Smooth muscle cell (in vitro differentiated cells): ENCODE measurements at regions not wholly inside any gene's neighbourhood (a gene's known extent, or its start where the extent isn't known, plus 50 kb on each side); places are given as distances from the start of the nearest gene placed in this dataset.
A peak's percentile ranks its signal among the peaks of the same experiment; 100 is the strongest.

Source experiments
- DNase-seq: peaks from one replicate; lab custom pipeline; 2025; ENCODE audit not compliant: unreplicated experiment; lab: John Stamatoyannopoulos, UW
- H2AFZ ChIP-seq: fragments of 200-600 bp; sonication (generic); 2 replicates; pipeline ENCODE4 v1.6.0; 2016; ENCODE audit warnings: antibody characterized with exemption, low read depth, mild to moderate bottlenecking
- H3F3A ChIP-seq: fragments of 200-600 bp; sonication (generic); 2 replicates; pipeline ENCODE4 v1.6.0; 2017; ENCODE audit warnings: antibody characterized with exemption, low read depth
- H3K27ac ChIP-seq: fragments of 200-600 bp; sonication (generic); 2 replicates; pipeline ENCODE4 v1.5.1; 2016; ENCODE audit warnings: low read depth, mild to moderate bottlenecking
- H3K27me3 ChIP-seq: fragments of 200-600 bp; sonication (generic); 2 replicates; pipeline ENCODE4 v1.6.1; 2016; ENCODE audit warnings: low read depth, mild to moderate bottlenecking
- H3K36me3 ChIP-seq: fragments of 200-600 bp; sonication (generic); 2 replicates; pipeline ENCODE4 v1.5.1; 2016; ENCODE audit warnings: low read depth
- H3K4me1 ChIP-seq: fragments of 200-600 bp; sonication (generic); 2 replicates; pipeline ENCODE4 v1.5.1; 2016; ENCODE audit warnings: low read depth
- H3K4me2 ChIP-seq: fragments of 200-600 bp; sonication (generic); 2 replicates; pipeline ENCODE4 v1.6.0; 2016; ENCODE audit warnings: mild to moderate bottlenecking
- H3K4me3 ChIP-seq: fragments of 200-600 bp; sonication (generic); 2 replicates; pipeline ENCODE4 v1.5.1; 2016; ENCODE audit warnings: mild to moderate bottlenecking
- H3K79me2 ChIP-seq: fragments of 200-600 bp; sonication (generic); 2 replicates; pipeline ENCODE4 v1.6.0; 2016; ENCODE audit warnings: low read depth, mild to moderate bottlenecking
- H3K9ac ChIP-seq: fragments of 200-600 bp; sonication (generic); 2 replicates; pipeline ENCODE4 v1.6.0; 2016; ENCODE audit warnings: low read depth
- H3K9me3 ChIP-seq: fragments of 200-600 bp; sonication (generic); replicated peaks from 2 replicates; pipeline ENCODE4 v1.5.1; 2016; ENCODE audit warnings: low read depth
- H4K20me1 ChIP-seq: fragments of 200-600 bp; sonication (generic); 2 replicates; pipeline ENCODE4 v1.6.0; 2016; ENCODE audit warnings: low read depth
- CTCF ChIP-seq: fragments of 200-600 bp; sonication (generic); IDR thresholded peaks from 2 replicates; pipeline ENCODE4 v1.5.1; 2017; ENCODE audit warnings: borderline replicate concordance, mild to moderate bottlenecking, antibody characterized with exemption; ENCODE audit not compliant: insufficient read depth, poor library complexity, severe bottlenecking
- WGBS: methylation state at CpG from one replicate; pipeline ENCODE4 v1.1.7; 2016; ENCODE audit warnings: low lambda C conversion rate; 5-methylcytosine and 5-hydroxymethylcytosine counted together

GRCh38 chr3:20743553-20744321 lies 557.7 kb upstream of the SGO1 start:
- Histone ChIP-seq H3K9ac (no peak overlapping the region), H3K9me3 (no peaks in the 10 kb centered on the region), H2AFZ (peak overlapping the region; percentile 29), H3K79me2 (no peaks in the 10 kb centered on the region), H3K4me2 (peak overlapping the region; percentile 41), H4K20me1 (no peaks in the 10 kb centered on the region), H3K27me3 (no peaks in the 10 kb centered on the region), H3K36me3 (no peaks in the 10 kb centered on the region), H3K4me1 (peaks cover 26% of the 10 kb centered on the region), H3K4me3 (no peak overlapping the region), H3F3A (no peaks in the 10 kb centered on the region), H3K27ac (no peak overlapping the region)
- 48% methylated on average over 1 of the region's 1 CpG for whole genome bisulfite sequencing
- no peak for DNase-seq
- no peak for TF ChIP-seq CTCF

GRCh38 chr3:20742903-20743552 lies 557.0 kb upstream of the SGO1 start:
- no peaks in the 10 kb centered on the region for H3K9me3 ChIP-seq
- 53% methylated on average over 2 of the region's 2 CpGs for WGBS
- no peaks in the 10 kb centered on the region for H3K36me3 ChIP-seq
- no peak for DNase-seq
- peaks cover 26% of the 10 kb centered on the region for H3K4me1 ChIP-seq
- H3K27me3 ChIP-seq: no peaks in the 10 kb centered on the region
- H2AFZ ChIP-seq: peak overlapping the region; percentile 29
- no peak overlapping the region for H3K4me3 ChIP-seq
- no peaks in the 10 kb centered on the region for H3F3A ChIP-seq
- H3K27ac ChIP-seq: no peak overlapping the region
- H3K79me2 ChIP-seq: no peaks in the 10 kb centered on the region
- peak overlapping the region; percentile 41 for H3K4me2 ChIP-seq
- H4K20me1 ChIP-seq: no peaks in the 10 kb centered on the region
- TF ChIP-seq CTCF: no peak
- no peak overlapping the region for H3K9ac ChIP-seq

- DNase-seq: no peak
- Histone ChIP-seq H3K9ac (no peak overlapping the region), H3K79me2 (no peaks in the 10 kb centered on the region), H3K4me1 (peaks cover 26% of the 10 kb centered on the region), H3K9me3 (no peaks in the 10 kb centered on the region), H3K4me2 (no peak overlapping the region), H3K27ac (no peak overlapping the region), H3K27me3 (no peaks in the 10 kb centered on the region), H3K4me3 (no peak overlapping the region), H4K20me1 (no peaks in the 10 kb centered on the region), H2AFZ (no peak overlapping the region), H3K36me3 (no peaks in the 10 kb centered on the region), H3F3A (no peaks in the 10 kb centered on the region)
- no peak for TF ChIP-seq CTCF
Measured at GRCh38 chr3:20741381-20741780, 555.4 kb upstream of the SGO1 start.

GRCh38 chr3:20739814-20740213 lies 553.8 kb upstream of the SGO1 start:
- Histone ChIP-seq H3F3A (no peaks in the 10 kb centered on the region), H3K9me3 (no peaks in the 10 kb centered on the region), H3K79me2 (no peaks in the 10 kb centered on the region), H3K4me1 (peaks cover 26% of the 10 kb centered on the region), H3K9ac (no peak overlapping the region), H4K20me1 (no peaks in the 10 kb centered on the region), H3K4me2 (no peak overlapping the region), H2AFZ (no peak overlapping the region), H3K36me3 (no peaks in the 10 kb centered on the region), H3K27me3 (no peaks in the 10 kb centered on the region), H3K4me3 (no peak overlapping the region), H3K27ac (no peak overlapping the region)
- DNase-seq: no peak
- TF ChIP-seq CTCF: no peak
